IPS-NIHi11 (cell line): ENCODE measurements at regions not wholly inside any gene's neighbourhood (a gene's known extent, or its start where the extent isn't known, plus 50 kb on each side); places are given as distances from the start of the nearest gene placed in this dataset.

Experiments
- DNase-seq: peaks from one replicate; pipeline ENCODE4 v3.0.0; 2012; ENCODE audit warnings: mixed read lengths, low spot score

DNA sequence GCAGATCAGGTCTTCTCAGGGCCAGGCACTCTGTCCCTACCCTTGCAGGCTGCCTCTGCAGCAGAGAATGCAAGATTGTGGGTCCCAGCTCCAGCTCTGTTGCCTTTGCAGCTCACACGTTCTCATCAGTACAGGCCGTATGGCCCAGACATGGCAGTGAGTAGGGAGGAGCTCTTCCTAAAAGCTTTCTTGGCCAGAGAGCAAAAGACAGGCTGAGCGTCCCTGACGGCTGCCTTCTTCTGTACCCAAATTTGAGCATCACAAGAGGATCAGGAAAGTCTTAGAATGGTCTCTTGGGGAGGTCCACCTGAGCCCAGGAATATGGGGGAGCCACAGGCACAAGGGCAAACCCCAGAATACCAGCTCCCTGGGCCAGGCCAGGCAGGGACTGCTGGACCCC is 266.3 kb upstream of the ZMIZ1 start:
- no peak for DNase-seq

DNA sequence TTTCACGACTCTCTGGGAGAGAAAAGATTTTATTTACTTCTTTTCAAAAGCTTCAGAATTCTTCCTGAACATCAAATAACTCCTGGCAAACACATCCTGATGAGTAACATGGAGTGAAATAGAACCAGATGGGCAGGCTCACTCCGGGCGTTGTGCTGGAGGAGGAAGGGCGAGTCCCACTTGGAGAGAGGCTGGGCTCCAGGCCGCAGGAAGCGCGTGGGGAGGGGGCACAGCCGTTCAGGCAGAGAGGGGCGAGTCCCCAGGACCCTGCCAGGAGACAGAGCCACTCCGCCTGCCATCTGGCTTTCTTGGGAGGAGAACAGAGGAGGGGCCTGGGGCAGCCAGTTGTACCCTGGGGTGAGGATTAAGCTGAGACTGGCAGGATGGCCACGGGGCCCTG is 265.9 kb upstream of the ZMIZ1 start:
- DNase-seq = no peak

DNA sequence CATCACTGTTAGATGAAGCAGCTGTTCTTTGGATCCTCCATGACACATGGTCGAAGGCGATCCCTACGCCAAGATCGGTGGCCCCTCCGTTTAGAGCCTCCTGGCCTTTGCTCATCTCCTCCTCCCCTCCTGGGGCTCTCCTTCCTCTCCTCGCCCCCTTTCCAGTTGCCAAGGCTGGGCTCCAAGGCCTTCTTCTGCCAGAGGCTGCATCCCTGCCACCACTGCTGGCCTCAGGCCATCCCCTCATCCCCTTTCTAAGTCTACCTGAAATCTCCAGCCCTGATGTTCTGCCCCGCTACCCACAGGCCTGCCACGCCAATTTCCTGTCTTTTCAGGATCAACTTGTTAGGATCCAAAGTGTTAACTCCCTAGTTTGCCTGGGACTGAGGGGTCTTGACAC is 265.1 kb upstream of the ZMIZ1 start:
- DNase-seq = no peak

DNA sequence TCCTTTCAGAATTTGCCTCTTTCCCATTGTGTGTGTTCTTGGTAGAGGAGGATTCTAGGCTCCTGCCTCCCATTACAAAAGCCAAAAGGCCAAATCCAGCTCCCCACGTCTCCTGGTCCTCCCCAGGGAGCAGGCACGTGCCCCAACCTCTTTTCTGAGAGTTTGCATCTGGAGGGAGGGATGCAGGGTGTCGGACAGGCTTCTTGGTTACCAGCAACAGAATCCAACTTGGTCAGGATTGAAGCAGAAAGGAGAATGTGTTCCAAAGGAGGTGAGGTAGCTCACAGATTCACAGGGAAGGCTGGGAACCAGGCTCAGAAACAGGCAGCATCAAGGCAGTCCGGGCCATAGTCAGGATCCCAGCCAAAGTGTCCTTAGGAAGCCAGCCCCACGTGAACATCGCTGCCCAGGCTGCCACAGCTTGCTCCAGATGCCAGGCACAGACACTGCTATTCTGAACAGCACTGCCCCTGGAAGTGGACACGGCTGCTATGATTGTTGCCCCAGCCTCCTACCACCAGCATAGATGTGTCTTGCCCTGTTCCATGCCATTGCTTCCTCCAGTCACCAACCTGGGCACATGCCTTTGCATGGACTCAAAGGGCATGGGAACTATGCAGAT is 264.2 kb upstream of the ZMIZ1 start:
- no peak for DNase-seq

DNA sequence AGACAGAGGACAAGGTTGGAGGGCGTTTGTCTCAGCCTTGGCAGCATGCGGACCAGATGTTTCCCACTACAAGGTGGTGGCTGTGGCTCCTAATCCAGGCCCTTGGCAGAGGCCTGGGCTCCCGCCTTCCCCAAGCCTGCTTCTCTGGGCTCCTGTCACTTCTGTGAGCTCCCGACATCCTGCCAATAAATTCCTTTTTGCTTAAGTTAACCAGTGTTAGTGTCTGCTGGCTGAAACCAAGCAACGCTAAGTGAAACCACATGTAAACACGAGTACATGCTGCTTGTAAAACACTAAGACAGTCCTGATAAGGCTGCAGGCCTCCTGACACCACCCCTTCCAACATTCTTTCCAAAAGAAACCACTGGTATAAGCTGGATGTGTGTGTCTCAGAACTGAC is 263.6 kb upstream of the ZMIZ1 start:
- DNase-seq = no peak

DNA sequence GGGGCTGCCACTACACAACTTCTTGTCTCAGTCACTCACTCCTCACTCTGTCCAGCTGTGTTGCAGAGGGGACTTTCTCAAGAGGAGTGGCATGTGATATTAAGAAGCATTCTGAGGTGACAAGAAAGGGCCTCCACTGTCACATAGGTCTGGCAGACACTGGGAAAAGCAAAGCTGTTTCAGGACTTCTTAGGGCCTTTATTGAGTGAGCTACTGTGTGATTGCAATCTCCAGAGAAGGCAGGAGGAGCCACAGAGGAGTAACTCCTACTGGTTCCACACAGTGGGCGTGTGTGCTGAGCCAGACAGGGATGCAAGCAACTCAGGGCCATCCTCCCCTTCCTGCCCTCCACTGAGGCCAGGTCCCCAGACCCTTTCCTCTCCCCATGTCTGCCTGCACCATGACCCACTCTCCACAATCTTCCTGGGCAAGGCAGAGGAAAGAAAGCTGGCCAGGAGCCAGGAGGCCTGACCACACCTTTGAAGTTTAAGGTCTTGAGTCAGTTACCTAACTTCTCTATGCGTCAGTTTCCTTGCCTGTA is 262.0 kb upstream of the ZMIZ1 start:
- DNase-seq = no peak

DNA sequence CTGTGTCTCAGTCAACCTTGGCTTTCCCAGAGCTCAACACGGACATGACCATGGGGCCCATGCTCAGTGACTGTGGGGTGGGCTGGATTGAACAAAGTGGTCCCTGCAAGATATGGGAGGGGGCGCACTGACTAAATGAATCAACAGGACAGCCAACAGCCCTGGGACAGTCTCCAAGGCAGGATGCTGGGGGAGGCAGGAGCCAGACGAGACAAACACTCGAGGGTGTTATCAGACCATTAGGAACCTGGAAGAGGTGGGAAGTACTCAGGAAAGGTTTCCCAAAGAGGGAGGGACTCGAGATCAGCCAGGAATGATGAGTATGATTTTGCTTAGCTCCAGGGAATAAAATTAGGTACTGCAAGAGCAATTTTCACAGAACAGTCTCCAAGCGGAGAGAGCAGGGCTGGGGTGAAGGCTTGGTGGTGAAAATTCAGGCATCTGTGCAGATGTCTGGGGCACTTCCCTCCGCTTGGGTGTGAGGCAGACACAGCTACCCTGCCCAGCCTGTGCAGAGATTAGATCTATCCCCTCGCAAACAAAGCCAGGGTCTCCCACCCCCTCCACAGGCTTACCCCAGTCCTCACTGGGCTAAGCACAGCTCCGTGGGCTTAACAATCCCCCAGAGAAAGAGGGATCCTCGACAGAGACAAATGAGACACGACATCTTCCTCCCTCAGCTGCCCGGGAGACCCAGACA is 261.1 kb upstream of the ZMIZ1 start:
- DNase-seq = no peak

DNA sequence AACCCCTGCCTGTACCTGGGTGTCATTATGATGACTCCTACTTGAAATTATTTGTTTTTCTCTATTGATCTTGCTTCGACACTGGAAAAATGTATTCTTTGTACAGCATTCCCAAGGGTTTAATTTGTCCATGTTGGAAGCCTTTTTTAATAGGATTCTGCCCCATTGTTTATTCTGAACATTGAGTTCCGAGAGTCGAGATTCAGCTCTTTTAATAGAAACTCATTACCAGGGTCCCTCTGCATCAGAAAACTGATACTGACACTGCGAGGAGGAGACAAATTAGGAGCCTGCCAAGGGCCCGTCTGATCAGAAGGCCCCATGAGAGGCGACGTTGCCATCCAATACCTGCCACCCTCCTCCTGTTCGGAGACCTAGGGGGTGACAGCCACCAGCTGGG is 260.5 kb upstream of the ZMIZ1 start:
- no peak for DNase-seq

DNA sequence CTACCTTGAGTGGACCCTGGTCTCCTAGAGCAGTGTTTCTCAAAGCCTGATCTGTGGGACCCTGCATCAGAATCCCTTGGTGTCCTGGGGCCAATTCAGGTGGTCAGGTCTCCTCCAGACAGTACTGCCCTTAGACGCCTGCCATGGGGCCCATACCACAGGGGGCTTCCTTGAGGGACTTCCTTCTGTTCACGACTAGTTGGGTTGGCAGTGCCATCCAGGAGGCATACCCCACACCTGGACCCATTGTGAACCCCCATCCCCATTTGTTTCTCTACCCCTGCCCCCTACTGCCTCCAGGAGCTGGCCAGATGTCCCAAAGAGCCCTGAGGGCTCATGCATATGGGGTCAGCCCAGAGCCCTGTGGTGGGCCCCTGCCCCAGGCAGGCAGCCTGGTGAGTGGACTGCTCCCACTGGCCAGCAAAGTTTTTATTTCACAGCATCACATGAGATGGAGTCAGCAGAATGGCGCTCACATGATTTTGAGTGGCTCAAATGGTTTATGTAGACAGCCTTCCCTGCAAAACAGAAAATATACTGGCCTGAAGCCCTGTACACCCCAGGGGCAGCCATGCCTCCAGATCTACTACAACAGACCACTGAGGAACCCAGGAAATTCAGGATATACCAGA is 259.9 kb upstream of the ZMIZ1 start:
- DNase-seq = no peak

DNA sequence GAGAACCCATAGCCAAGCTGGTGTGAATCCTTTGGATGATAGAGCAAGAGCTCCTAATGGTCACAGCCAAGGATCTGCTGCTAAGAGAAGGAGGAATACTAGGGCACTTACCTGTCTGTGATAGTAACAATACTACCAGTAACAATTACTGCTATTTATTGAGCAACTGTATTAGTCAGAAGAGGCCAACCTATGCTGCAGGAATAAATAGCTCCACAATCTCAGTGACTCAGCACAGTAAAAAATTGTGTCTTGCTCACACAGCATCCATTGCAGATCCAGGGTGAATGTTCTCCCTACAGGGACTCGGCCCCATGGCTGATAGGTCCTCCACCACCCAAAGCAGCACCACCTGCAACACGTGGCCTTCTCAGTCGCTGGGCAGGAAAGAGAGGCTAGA is 257.6 kb upstream of the ZMIZ1 start:
- DNase-seq = no peak

DNA sequence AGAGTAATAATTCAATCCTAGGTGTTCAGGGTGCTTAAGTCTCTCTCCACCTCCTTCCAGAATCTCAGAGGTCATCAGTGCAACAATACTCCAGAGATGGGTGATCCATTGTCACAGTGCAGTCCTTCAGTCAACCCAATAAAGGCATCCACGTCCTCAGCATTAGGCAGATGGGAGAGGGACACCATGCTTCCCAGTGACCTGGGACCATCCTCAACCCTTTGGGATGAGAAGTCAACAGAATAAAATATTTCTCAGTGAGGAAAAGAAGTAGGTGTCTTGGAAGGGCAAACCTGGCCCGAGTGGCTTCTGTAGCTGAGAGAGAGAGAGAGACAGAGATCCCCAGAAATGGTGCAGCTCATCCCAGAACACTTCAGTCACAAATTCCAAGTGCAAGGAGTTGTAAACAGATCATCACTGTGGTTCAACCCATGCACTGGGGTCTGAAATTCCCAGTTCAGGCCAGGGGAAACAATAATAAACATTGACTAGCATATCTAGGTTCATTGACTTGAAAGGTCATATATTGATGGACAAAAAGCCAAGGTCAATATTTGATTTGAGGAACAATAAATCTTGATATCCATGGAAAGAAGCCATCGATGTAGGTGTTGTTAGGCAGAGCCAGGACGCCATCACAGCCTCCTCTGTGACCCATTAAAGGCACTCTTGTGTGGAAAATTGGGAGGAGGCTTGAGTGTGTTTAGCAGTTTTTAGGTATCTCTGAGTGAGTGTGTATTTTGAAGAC is 256.0 kb upstream of the ZMIZ1 start:
- no peak for DNase-seq

DNA sequence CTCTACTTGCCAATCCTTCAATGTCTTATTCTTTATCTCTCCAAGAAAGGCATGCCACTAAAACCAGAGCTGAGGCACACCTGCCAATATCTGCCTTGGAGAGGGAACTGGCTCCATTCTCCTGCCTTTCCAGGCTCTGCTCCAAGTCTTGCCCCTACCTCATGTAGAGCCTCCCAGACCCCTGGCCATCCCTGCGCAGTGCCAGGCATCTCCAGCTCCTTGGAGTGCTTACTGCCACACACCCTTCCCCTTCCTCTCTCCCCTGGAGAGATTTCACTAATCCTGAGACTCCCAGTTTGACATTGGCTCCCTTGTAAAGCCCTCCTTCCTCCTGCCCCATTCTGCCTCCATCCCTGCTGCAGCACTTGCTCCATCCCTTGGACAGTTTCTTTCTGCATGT is 255.2 kb upstream of the ZMIZ1 start:
- DNase-seq = no peak

DNA sequence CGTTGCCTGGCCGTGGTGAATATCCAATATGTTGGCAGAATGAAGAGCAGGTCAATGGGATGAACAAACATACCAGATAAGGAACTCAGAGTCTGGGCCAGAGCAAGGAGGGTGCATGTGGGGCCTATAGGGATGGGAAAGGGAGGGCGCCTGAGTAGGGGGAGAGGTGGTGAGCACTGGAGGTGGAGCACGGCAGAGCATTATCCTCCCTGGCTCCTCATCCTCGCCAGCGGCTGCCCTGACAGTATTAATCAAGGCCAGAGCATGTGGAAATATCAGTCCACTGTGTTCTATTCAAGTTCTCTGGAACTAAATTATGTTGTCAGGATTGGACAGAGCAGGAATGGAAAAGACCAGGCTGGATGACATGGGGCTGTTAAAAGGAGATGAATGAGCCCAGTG is 254.8 kb upstream of the ZMIZ1 start:
- no peak for DNase-seq

DNA sequence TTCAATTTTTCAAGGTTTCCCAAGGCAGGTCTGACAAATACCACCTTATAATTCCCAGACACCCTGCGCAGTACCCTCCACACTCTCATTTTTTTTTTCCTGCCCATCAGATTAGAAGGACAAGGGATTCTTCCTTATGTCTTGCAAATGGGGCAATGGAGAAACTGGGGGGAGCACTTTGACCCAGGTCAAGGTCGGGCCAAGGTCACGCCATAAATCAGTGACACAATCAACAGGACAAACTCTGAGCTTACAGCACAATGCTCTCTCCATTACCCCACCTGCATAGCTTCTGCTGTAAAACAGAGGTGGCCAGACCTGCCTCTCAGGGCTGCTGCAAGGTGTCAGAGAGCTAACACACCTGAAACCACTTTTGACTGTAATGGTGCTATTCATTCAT is 254.4 kb upstream of the ZMIZ1 start:
- DNase-seq = no peak

DNA sequence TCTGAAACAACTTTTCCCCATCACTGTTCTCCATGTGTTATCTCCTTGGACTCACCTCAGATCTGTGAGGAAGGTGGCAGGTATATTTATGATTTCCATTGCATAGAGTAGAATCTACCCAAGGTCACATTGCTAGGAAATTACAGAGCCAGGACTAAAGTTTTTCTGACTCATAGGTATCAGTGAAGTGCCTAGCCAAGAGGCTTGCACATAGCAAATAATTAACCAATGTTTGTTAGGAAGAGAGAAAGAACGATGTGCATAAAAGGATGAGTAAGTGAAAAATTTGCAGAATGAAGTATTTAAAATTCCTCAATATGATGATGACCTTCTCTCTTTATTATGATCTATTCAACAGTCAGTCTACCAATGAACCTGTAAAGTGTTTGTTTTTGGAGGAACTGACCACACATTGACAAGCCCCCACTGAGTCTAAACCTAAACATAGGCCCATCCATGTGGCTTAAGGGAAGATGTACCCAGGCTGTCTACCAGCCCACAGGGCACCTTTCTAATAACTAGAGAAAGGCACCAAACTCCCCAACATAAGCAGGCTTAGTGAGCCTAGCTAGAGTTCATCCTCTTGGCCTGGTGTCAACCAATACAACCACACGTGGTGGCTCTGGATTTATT is 252.9 kb upstream of the ZMIZ1 start:
- DNase-seq = no peak

DNA sequence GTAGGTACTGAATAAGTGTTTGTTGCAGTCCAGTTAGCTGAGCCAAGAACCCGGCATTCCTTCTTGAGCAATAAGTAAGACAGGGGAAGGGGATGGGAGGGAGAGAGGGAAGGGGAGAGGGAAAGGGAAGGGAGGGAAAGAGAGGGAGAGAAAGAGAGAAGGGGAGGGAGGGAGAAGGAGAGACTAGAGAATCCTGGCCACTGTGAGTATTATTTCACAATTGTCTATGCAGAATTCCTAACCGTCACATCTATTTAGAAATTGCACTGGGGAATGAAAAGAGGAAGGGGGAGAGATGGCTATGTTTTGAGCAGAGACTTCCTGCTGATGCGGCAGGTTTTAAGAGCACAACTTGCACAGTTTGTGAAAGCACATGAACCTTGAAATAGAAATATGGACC is 251.4 kb upstream of the ZMIZ1 start:
- DNase-seq = no peak

DNA sequence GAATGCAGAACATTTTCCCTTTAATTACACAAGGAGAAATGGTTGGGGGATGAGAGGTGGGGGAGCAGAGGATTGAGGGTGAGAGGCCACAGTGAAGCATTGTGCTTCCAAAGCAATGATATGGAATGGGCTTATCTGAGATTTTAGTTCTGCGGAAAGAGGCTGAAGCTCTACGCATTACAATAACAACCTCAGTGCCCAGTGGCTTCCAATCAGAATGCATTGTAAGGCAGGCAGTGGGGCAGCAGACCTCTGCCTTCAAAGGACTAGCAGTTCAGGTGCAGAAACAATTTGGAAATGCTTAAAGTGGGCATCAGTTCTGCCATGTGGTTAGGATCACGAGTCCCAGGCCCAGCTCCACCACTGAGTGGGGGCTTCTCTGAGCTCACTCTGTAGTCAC is 251.0 kb upstream of the ZMIZ1 start:
- no peak for DNase-seq

DNA sequence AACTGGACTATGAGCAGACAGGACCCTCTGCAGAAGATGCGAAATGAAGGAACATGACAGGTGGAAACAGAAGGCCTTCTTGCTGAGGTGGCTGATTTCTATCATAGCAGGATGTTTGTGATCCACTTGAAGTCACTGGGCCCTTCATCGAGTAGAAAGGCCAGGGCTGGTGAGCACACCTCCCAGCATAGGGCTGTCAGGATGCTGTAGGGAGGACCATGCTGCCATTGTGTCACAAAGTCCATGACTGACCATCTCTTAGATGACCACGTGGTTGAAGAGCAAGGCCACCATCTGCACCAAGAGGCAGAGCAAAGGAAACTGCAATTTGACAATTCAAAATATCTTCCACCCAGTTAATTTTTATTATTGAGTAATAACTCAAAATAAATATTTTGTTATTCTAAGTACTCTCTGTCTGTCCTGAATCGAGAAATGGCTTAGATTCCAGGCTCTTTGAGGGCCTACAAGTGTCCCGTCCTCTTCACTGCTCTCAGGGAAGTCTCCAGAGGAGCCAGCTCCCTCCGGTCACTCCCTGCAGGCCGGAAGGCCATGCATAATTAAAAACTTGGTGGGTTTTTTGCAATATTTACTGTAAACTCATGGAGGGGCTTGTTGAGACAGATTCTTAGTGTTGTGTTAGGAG is 249.3 kb upstream of the ZMIZ1 start:
- DNase-seq = no peak

DNA sequence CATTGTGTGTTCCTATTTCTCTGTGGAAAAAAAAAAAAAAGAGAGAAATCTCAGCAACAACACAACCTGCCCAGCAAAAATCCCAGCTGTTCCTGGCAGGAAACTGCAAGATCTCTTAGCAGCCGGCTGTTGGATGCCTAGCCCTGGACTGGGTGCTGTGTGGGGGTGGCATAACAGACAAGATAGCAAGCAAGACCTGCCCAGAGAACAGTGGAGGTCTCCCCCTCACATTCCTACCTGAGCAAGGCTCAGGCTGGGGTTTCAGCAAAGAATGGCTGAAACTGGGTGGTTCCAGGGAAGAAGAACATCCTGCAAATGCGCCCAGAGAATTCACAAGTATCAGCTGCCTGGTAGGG is 248.8 kb upstream of the ZMIZ1 start:
- DNase-seq = no peak

DNA sequence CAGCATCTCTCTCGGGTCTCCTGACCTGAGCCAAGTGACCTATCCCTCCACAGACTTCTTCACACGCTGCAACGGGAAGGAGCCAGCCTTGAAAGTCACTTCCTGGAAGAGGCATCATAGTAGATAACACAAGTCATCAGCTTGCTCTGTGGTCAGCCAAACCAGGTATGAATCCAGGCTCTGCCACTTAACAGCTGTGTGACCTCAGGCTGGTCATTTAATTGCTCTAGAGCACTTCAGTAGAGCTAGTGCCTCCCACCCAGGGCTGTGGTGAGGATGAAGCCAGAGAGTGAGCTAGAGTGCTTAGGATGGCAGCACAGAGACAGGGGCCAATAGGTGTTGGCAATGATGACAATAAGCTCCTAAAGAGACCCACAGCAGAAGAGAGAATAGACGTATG is 247.7 kb upstream of the ZMIZ1 start:
- no peak for DNase-seq

DNA sequence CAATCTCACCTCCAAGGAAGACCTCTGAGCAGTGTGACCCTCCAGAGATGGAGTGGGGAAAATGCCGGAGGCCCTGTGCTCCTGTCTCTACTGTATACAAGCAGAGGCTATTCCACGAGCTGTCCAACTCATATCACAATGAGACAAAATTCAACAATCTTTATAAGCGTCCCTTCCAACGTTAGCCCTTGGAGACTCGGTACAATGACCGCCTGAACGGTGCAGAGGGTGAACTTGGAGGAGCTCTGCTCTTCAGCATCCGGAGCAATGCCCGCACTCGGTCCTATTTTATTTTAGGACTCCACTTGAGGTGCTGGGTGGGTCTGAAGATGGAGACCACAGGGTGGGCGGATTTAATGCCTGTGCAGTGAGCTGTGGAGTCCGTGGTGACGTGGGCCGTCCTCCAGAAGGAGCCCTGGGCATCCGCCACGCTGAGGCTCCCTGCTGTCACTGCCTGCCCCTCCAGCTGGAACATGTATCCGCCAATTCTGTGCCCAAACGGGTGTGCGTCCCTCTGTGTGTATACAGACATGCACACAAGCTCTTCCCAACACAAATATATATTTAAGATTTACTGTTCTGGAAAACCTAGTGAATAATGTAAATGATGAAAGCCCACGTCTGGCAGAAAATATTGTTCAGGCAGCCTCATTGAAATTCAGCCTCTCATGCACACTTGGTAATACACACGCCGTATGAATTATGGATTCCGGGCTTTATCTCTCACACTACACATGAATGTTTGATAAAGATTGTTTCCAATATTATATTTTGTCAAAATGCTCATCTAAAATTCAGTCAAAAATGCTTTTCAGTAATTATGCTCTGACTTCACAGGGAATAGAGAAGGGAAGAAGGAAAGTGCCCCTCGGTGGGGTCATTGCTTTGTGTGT is 239.9 kb upstream of the ZMIZ1 start:
- DNase-seq = no peak
